ENCODE measurements at regions not wholly inside any gene's neighbourhood (a gene's known extent, or its start where the extent isn't known, plus 50 kb on each side); places are given as distances from the start of the nearest gene placed in this dataset.

DNA sequence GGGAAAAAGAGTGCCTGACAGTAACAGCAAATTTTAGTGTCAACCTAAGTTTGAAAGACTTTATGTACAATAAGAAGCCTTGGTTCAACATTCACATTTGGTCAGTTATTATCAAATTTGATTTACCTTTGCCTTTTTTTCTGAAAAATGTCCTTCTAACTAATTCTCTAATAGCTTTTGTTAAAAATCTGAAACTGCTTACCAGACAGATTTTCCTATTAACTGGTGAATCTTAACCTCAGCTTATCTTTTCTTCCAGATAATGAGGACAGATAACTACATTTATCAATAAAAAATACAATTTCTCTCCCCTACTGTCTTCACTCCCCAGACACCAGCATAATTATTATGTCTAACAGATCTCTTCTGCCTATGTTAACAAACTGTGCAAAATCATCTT, 988.5 kb downstream of the CDH18 start:
- H3K79me1 ChIP-seq (ENCODE audit: insufficient read depth, low read depth, low read length, poor library complexity, severe bottlenecking) = no peaks in the 10 kb centered on the region
- no peak overlapping the region for H3T11ph ChIP-seq (ENCODE audit: low read length)
- H2BK15ac ChIP-seq (ENCODE audit: low read depth, low read length) = no peak overlapping the region
- no peak overlapping the region for H3K9ac ChIP-seq (ENCODE audit: extremely low read depth, insufficient read length, low read length)
- H4K91ac ChIP-seq (ENCODE audit: insufficient read length, low read depth, low read length) = no peak overlapping the region
- H2BK120ac ChIP-seq (ENCODE audit: low read depth, low read length, poor library complexity, severe bottlenecking) = no peak overlapping the region
- no peak overlapping the region for H4K8ac ChIP-seq (replicated peaks; ENCODE audit: insufficient read length, low read depth, low read length)
- H4K5ac ChIP-seq (ENCODE audit: insufficient read length, low read depth, low read length) = no peak overlapping the region
- H3K4me2 ChIP-seq (ENCODE audit: insufficient read depth, insufficient read length, low read length) = no peak overlapping the region
- no peak overlapping the region for H2AFZ ChIP-seq (ENCODE audit: low read length)
- H2BK12ac ChIP-seq (ENCODE audit: insufficient read length, low read depth, low read length) = no peak overlapping the region
- no peak overlapping the region for H3K23ac ChIP-seq (ENCODE audit: insufficient read length, low read depth, low read length)
- H3K56ac ChIP-seq (ENCODE audit: insufficient read length, low read depth, low read length) = no peak overlapping the region
- H3K18ac ChIP-seq (ENCODE audit: insufficient read length, low read depth, low read length) = no peak overlapping the region
- no peak overlapping the region for H2AK5ac ChIP-seq (ENCODE audit: insufficient read length, low read length)
- no peak for DNase-seq
- no peaks in the 10 kb centered on the region for H3K23me2 ChIP-seq (ENCODE audit: insufficient read length, low read depth, low read length, poor library complexity, severe bottlenecking)
- H3K9me3 ChIP-seq (ENCODE audit: control insufficient read depth, low read depth, low read length) = no peaks in the 10 kb centered on the region
- no peak overlapping the region for H2BK20ac ChIP-seq (ENCODE audit: low read depth, low read length, poor library complexity, severe bottlenecking)
- TF ChIP-seq, protein P1, sequence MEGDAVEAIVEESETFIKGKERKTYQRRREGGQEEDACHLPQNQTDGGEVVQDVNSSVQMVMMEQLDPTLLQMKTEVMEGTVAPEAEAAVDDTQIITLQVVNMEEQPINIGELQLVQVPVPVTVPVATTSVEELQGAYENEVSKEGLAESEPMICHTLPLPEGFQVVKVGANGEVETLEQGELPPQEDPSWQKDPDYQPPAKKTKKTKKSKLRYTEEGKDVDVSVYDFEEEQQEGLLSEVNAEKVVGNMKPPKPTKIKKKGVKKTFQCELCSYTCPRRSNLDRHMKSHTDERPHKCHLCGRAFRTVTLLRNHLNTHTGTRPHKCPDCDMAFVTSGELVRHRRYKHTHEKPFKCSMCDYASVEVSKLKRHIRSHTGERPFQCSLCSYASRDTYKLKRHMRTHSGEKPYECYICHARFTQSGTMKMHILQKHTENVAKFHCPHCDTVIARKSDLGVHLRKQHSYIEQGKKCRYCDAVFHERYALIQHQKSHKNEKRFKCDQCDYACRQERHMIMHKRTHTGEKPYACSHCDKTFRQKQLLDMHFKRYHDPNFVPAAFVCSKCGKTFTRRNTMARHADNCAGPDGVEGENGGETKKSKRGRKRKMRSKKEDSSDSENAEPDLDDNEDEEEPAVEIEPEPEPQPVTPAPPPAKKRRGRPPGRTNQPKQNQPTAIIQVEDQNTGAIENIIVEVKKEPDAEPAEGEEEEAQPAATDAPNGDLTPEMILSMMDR (conservative IDR thresholded peaks at IDR 0.05) = no peak
- no peaks in the 10 kb centered on the region for H4K20me1 ChIP-seq (ENCODE audit: control insufficient read depth, insufficient read depth, insufficient read length)
- no peaks in the 10 kb centered on the region for H3K4me1 ChIP-seq (ENCODE audit: insufficient read depth, low read length)
- no peak overlapping the region for H2BK5ac ChIP-seq (ENCODE audit: insufficient read length, low read length)
- no peaks in the 10 kb centered on the region for H3K4me1 Mint-ChIP-seq
- H3K4ac ChIP-seq (ENCODE audit: low read depth, low read length) = no peak overlapping the region
- H3K36me3 Mint-ChIP-seq (ENCODE audit: insufficient read depth in 1 of 3, low read depth in 3 of 3) = no peaks in the 10 kb centered on the region
- H3K4me3 Mint-ChIP-seq = no peak overlapping the region
- no peaks in the 10 kb centered on the region for H3K27me3 ChIP-seq (ENCODE audit: insufficient read depth, low read length)
- no peaks in the 10 kb centered on the region for H3K9me3 Mint-ChIP-seq
- no peak overlapping the region for H3K14ac ChIP-seq (ENCODE audit: insufficient read depth, low read length)
- no peaks in the 10 kb centered on the region for H3K79me2 ChIP-seq (ENCODE audit: insufficient read depth, low read length)
- no peak overlapping the region for H3K27ac ChIP-seq (ENCODE audit: insufficient read length, low read depth, low read length)
- H3K27me3 Mint-ChIP-seq (ENCODE audit: low read depth) = no peaks in the 10 kb centered on the region
- no peak overlapping the region for H3K27ac Mint-ChIP-seq

Measured in H9 (cell line).